Omental fat pad (tissue), 3 donors: ENCODE measurements at regions not wholly inside any gene's neighbourhood (a gene's known extent, or its start where the extent isn't known, plus 50 kb on each side); places are given as distances from the start of the nearest gene placed in this dataset.
A peak's percentile ranks its signal among the peaks of the same experiment; 100 is the strongest.

ENCODE experiments used
- ATAC-seq: fragments of 150-250 bp; one replicate; pipeline ENCODE4 v1.9.1; 2016; ENCODE audit warnings: mild to moderate bottlenecking, moderate library complexity; ENCODE audit not compliant: low FRiP score
- DNase-seq: peaks from one replicate; pipeline ENCODE4 v3.0.0-alpha.2; 2019; ENCODE audit warnings: low spot score
- CTCF ChIP-seq, 3 donors: fragments of 450-650 bp; IDR thresholded peaks; one replicate each; pipeline ENCODE4 v1.5.1; 2016 to 2017; ENCODE audit warnings: antibody characterized with exemption in 3 of 3, mild to moderate bottlenecking in 3 of 3, moderate library complexity in 2 of 3

GRCh38 chr2:120809609-120810440 is 74.2 kb downstream of the GLI2 start:
- ATAC-seq: peak; percentile 15
- no peak for DNase-seq
- TF ChIP-seq CTCF (IDR thresholded peaks at IDR 0.05): no peak

- TF ChIP-seq CTCF (IDR thresholded peaks at IDR 0.05): no peak
- no peak for ATAC-seq
- no peak for DNase-seq
Observed at GRCh38 chr2:120810639-120811038, 75.0 kb downstream of the GLI2 start.

GRCh38 chr2:120812866-120813265 is 77.2 kb downstream of the GLI2 start:
- no peak for TF ChIP-seq CTCF (IDR thresholded peaks at IDR 0.05)
- no peak for ATAC-seq

GRCh38 chr2:120814352-120814751 is 78.7 kb downstream of the GLI2 start:
- DNase-seq: no peak
- no peak for ATAC-seq
- TF ChIP-seq CTCF (IDR thresholded peaks at IDR 0.05): no peak

More at GRCh38 chr2:120812866-120813265, 77.2 kb downstream of the GLI2 start:
- no peak for DNase-seq

GRCh38 chr2:120815292-120815691 is 79.6 kb downstream of the GLI2 start:
- TF ChIP-seq CTCF (IDR thresholded peaks at IDR 0.05): no peak
- no peak for DNase-seq
- ATAC-seq: no peak

- TF ChIP-seq CTCF (IDR thresholded peaks at IDR 0.05): no peak
- DNase-seq (no peak), ATAC-seq (no peak)
Observed at GRCh38 chr2:120817136-120817955, 81.7 kb downstream of the GLI2 start.
